ENCODE measurements at regions not wholly inside any gene's neighbourhood (a gene's known extent, or its start where the extent isn't known, plus 50 kb on each side); places are given as distances from the start of the nearest gene placed in this dataset.

DNA sequence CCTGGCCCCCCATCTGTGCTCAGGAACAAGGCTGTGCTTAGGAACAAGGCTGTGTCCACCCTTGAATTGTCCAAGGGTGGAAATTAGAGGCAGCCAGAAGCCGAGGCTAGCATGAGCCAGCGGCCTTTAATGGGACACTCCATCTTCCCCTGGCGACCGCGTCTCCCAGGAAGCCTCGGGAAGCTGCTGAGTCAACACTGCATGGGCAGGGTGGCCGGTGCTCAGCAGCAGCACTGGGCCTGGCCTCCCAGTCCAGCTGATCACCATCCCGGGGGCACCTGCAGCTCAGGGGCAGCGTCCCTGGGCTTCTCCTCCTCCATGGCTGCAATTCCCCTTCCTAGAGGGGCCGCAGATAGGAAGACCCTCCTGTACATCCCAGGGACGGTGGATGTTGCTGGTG is 180.8 kb downstream of the ENGASE start:
- no peak for TF ChIP-seq POLR2A (IDR thresholded peaks at IDR 0.05)
- TF ChIP-seq, protein P1, sequence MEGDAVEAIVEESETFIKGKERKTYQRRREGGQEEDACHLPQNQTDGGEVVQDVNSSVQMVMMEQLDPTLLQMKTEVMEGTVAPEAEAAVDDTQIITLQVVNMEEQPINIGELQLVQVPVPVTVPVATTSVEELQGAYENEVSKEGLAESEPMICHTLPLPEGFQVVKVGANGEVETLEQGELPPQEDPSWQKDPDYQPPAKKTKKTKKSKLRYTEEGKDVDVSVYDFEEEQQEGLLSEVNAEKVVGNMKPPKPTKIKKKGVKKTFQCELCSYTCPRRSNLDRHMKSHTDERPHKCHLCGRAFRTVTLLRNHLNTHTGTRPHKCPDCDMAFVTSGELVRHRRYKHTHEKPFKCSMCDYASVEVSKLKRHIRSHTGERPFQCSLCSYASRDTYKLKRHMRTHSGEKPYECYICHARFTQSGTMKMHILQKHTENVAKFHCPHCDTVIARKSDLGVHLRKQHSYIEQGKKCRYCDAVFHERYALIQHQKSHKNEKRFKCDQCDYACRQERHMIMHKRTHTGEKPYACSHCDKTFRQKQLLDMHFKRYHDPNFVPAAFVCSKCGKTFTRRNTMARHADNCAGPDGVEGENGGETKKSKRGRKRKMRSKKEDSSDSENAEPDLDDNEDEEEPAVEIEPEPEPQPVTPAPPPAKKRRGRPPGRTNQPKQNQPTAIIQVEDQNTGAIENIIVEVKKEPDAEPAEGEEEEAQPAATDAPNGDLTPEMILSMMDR (IDR thresholded peaks at IDR 0.05) = no peak
